ENCODE measurements at regions not wholly inside any gene's neighbourhood (a gene's known extent, or its start where the extent isn't known, plus 50 kb on each side); places are given as distances from the start of the nearest gene placed in this dataset.

- no peak for DNase-seq
- intact Hi-C loops (cut with micrococcal nuclease) = no loop called here
- Histone ChIP-seq H3K9me3 (ENCODE audit: control insufficient read depth, insufficient read depth, low read length) (no peaks in the 10 kb centered on the region), H3K27ac (ENCODE audit: low read length) (no peak overlapping the region), H3K4me3 (ENCODE audit: low read length) (no peak overlapping the region), H3K36me3 (ENCODE audit: control insufficient read depth, insufficient read depth, low read length) (no peaks in the 10 kb centered on the region), H3K4me1 (ENCODE audit: control insufficient read depth, insufficient read depth, low read length) (no peaks in the 10 kb centered on the region), H3K27me3 (ENCODE audit: control insufficient read depth, insufficient read depth, low read length) (no peaks in the 10 kb centered on the region)
- Mint-ChIP-seq H3K4me1 (no peaks in the 10 kb centered on the region), H3K4me3 (no peak overlapping the region), H3K27me3 (ENCODE audit: low read depth in 2 of 2) (no peaks in the 10 kb centered on the region), H3K9me3 (peaks cover 7 to 12% of the 10 kb centered on the region in 2 donors), H3K27ac (no peak overlapping the region), H3K36me3 (no peaks in the 10 kb centered on the region)
- ATAC-seq = no peak
- TF ChIP-seq CTCF (IDR thresholded peaks at IDR 0.05) = no peak
- 76% methylated on average over 3 of the region's 4 CpGs for WGBS (ENCODE audit: insufficient coverage)
Measured at GRCh38 chr2:122851161-122851560, 1095.7 kb downstream of the TSN start.

- Histone ChIP-seq H3K27me3 (ENCODE audit: control insufficient read depth, insufficient read depth, low read length) (no peaks in the 10 kb centered on the region), H3K27ac (ENCODE audit: low read length) (no peak overlapping the region), H3K9me3 (ENCODE audit: control insufficient read depth, insufficient read depth, low read length) (no peaks in the 10 kb centered on the region), H3K4me1 (ENCODE audit: control insufficient read depth, insufficient read depth, low read length) (no peaks in the 10 kb centered on the region), H3K36me3 (ENCODE audit: control insufficient read depth, insufficient read depth, low read length) (no peaks in the 10 kb centered on the region), H3K4me3 (ENCODE audit: low read length) (no peak overlapping the region)
- peaks cover 7 to 12% of the 10 kb centered on the region in 2 donors for H3K9me3 Mint-ChIP-seq
- no peak for DNase-seq
- ATAC-seq = no peak
- intact Hi-C loops (cut with micrococcal nuclease) = no loop called here
- H3K4me1 Mint-ChIP-seq = no peaks in the 10 kb centered on the region
- no peak overlapping the region for H3K27ac Mint-ChIP-seq
- TF ChIP-seq CTCF (IDR thresholded peaks at IDR 0.05) = no peak
- H3K36me3 Mint-ChIP-seq = no peaks in the 10 kb centered on the region
- 50% methylated on average over 3 of the region's 4 CpGs for WGBS (ENCODE audit: insufficient coverage)
- no peaks in the 10 kb centered on the region for H3K27me3 Mint-ChIP-seq (ENCODE audit: low read depth in 2 of 2)
- no peak overlapping the region for H3K4me3 Mint-ChIP-seq
Measured at GRCh38 chr2:122851972-122852531, 1096.6 kb downstream of the TSN start.

- WGBS (ENCODE audit: insufficient coverage) = 100% methylated on average over 3 of the region's 5 CpGs
Measured at GRCh38 chr2:122856696-122857095, 1101.2 kb downstream of the TSN start.

More at GRCh38 chr2:122856696-122857095, 1101.2 kb downstream of the TSN start:
- no peaks in the 10 kb centered on the region for H3K36me3 Mint-ChIP-seq
- Histone ChIP-seq H3K27me3 (ENCODE audit: control insufficient read depth, insufficient read depth, low read length) (no peaks in the 10 kb centered on the region), H3K4me1 (ENCODE audit: control insufficient read depth, insufficient read depth, low read length) (no peaks in the 10 kb centered on the region), H3K9me3 (ENCODE audit: control insufficient read depth, insufficient read depth, low read length) (no peaks in the 10 kb centered on the region), H3K4me3 (ENCODE audit: low read length) (no peak overlapping the region), H3K27ac (ENCODE audit: low read length) (no peak overlapping the region), H3K36me3 (ENCODE audit: control insufficient read depth, insufficient read depth, low read length) (no peaks in the 10 kb centered on the region)
- intact Hi-C loops (cut with micrococcal nuclease) = no loop called here
- H3K9me3 Mint-ChIP-seq = peaks cover 7 to 16% of the 10 kb centered on the region in 2 donors
- no peak for TF ChIP-seq CTCF (IDR thresholded peaks at IDR 0.05)
- H3K27me3 Mint-ChIP-seq (ENCODE audit: low read depth in 2 of 2) = no peaks in the 10 kb centered on the region
- H3K4me1 Mint-ChIP-seq = no peaks in the 10 kb centered on the region
- H3K4me3 Mint-ChIP-seq = no peak overlapping the region
- ATAC-seq (no peak), DNase-seq (no peak)
- no peak overlapping the region for H3K27ac Mint-ChIP-seq

Measured in natural killer cell (primary cell).